HepG2 (cell line): ENCODE measurements at regions not wholly inside any gene's neighbourhood (a gene's known extent, or its start where the extent isn't known, plus 50 kb on each side); places are given as distances from the start of the nearest gene placed in this dataset.

Experiments used
- ATAC-seq: fragments of 200-7000 bp; cut with Tn5 transposase; 3 replicates; pipeline ENCODE4 v1.9.1; 2020; ENCODE audit warnings: mild to moderate bottlenecking, moderate library complexity
- BruUV-seq: library from RNA; stranded (reverse); fragments of 400-500 nt; replicated peaks from 2 replicates; lab custom pipeline; 2021; lab: Mats Ljungman, UMichigan
- CTCF ChIA-PET: fragments of 300-600 bp; formaldehyde crosslinking; extraction: SDS; loops from one replicate; lab custom pipeline; 2021; ENCODE audit warnings: low total read pairs, inconsistent platforms, low intra/inter-chr PET ratio; lab: Yijun Ruan, JAX
- POLR2A ChIA-PET: fragments of 350-600 bp; sonication (Branson Sonifier 250); formaldehyde crosslinking; loops from one replicate; lab custom pipeline; 2020; ENCODE audit warnings: antibody characterized with exemption, inconsistent platforms; lab: Yijun Ruan, JAX
- DNase-seq: peaks from one replicate; pipeline ENCODE4 v3.0.0-alpha.2; 2015; ENCODE audit warnings: low spot score
- FAIRE-seq: peaks from 3 replicates; lab custom pipeline; 2011; peaks lifted over from hg19 to GRCh38; lab: Jason Lieb, UNC
- H2AFZ ChIP-seq: one replicate; pipeline ENCODE4 v1.6.1; 2011; ENCODE audit warnings: low read length, inconsistent platforms
- H3K27ac ChIP-seq: fragments of 300-600 bp; 3 replicates; pipeline ENCODE4 v1.8.0; 2011; ENCODE audit warnings: mixed run types, mild to moderate bottlenecking, mixed read lengths, low read length, inconsistent platforms; ENCODE audit not compliant: insufficient read depth; ENCODE audit errors: extremely low read length
- H3K27me3 ChIP-seq, 2 experiments: fragments of 200-600 bp in 1 of 2; 2 replicates in 1 of 2; 3 replicates in 1 of 2; pipeline versions ENCODE4 v1.6.0 to v1.8.0; 2011; ENCODE audit warnings: low read length in 2 of 2, mild to moderate bottlenecking in 2 of 2, moderate library complexity in 2 of 2, inconsistent platforms in 1 of 2; ENCODE audit not compliant: insufficient read depth in 2 of 2, control insufficient read depth in 1 of 2
- H3K36me3 ChIP-seq, 2 experiments: fragments of 200-600 bp in 1 of 2; replicated peaks in 1 of 2; 2 replicates in 1 of 2; 3 replicates in 1 of 2; pipeline versions ENCODE4 v1.5.1 to v1.8.0; 2011; ENCODE audit warnings: low read length in 2 of 2, inconsistent platforms in 1 of 2; ENCODE audit not compliant: insufficient read depth in 2 of 2, control insufficient read depth in 1 of 2
- H3K4me1 ChIP-seq: 2 replicates; pipeline ENCODE4 v1.5.1; 2012; ENCODE audit warnings: low read length, inconsistent platforms; ENCODE audit not compliant: insufficient read depth
- H3K4me2 ChIP-seq: 2 replicates; pipeline ENCODE4 v1.6.0; 2011; ENCODE audit warnings: low read depth, low read length, inconsistent platforms
- H3K4me3 ChIP-seq, 3 experiments: fragments of 200-600 bp in 1 of 3; sonication (generic), shearing (Covaris generic) in 1 of 3; replicated peaks in 1 of 3; 2 replicates each; pipeline ENCODE4 v1.5.1; 2011 to 2016; ENCODE audit warnings: low read length in 3 of 3, inconsistent platforms in 2 of 3, low read depth in 2 of 3, mild to moderate bottlenecking in 2 of 3, control low read depth in 1 of 3, mixed read lengths in 1 of 3; ENCODE audit not compliant: insufficient read depth in 1 of 3
- H3K79me2 ChIP-seq: one replicate; pipeline ENCODE4 v1.6.1; 2011; ENCODE audit warnings: low read length, inconsistent platforms; ENCODE audit not compliant: insufficient read depth
- H3K9ac ChIP-seq: 2 replicates; pipeline ENCODE4 v1.6.0; 2011; ENCODE audit warnings: mild to moderate bottlenecking, low read depth, low read length, inconsistent platforms; ENCODE audit not compliant: insufficient read depth
- H3K9me3 ChIP-seq: 2 replicates; pipeline ENCODE4 v1.5.1; 2012; ENCODE audit warnings: mild to moderate bottlenecking, low read length
- H4K20me1 ChIP-seq: 2 replicates; pipeline ENCODE4 v1.6.0; 2011; ENCODE audit warnings: inconsistent platforms, mild to moderate bottlenecking, low read length, moderate library complexity; ENCODE audit not compliant: insufficient read depth
- CREB1 ChIP-seq, 2 experiments: fragments of 450-650 bp in 1 of 2; IDR thresholded peaks; 2 replicates each; pipeline ENCODE4 v1.6.1; 2016 to 2017; ENCODE audit warnings: control low read depth in 1 of 2, mild to moderate bottlenecking in 1 of 2, missing compliant biosample characterization in 1 of 2, missing genetic modification characterization in 1 of 2
- REPIN1 ChIP-seq: sonication (generic); formaldehyde crosslinking; IDR thresholded peaks from 2 replicates; pipeline ENCODE4 v1.8.0; 2022; ENCODE audit warnings: missing genetic modification reagents, low read depth, mild to moderate bottlenecking, borderline replicate concordance
- SMARCE1 ChIP-seq: fragments of 450-650 bp; IDR thresholded peaks from 2 replicates; pipeline ENCODE4 v1.6.1; 2017; ENCODE audit warnings: borderline replicate concordance
- ZNF350 ChIP-seq: sonication (generic); formaldehyde crosslinking; IDR thresholded peaks from 2 replicates; pipeline ENCODE4 v1.4.0; 2020; ENCODE audit warnings: mild to moderate bottlenecking, low read depth, missing genetic modification reagents, borderline replicate concordance
- ZNF674 ChIP-seq: sonication (generic); formaldehyde crosslinking; IDR thresholded peaks from 2 replicates; pipeline ENCODE4 v1.5.0; 2020; ENCODE audit warnings: low read depth, mild to moderate bottlenecking, missing genetic modification reagents
- ZNF740 ChIP-seq: sonication (generic); formaldehyde crosslinking; IDR thresholded peaks from 2 replicates; pipeline ENCODE4 v1.4.0; 2020; ENCODE audit warnings: missing genetic modification reagents
- WGBS: methylation state at CpG from one replicate; pipeline ENCODE4 v1.1.6; 2017; ENCODE audit warnings: low lambda C conversion rate; 5-methylcytosine and 5-hydroxymethylcytosine counted together
- in situ Hi-C: cut with HindIII; loops from 2 replicates; pipeline ENCODE4 v1.10.0; 2017; ENCODE audit warnings: low pct_unique_long_range_greater_than_20kb; ENCODE audit not compliant: extremely low pct_ligation_motif_present
- intact Hi-C: fragments of 100-400 bp; cut with micrococcal nuclease; formaldehyde crosslinking; loops from one replicate; pipeline ENCODE4 v1.10.0; 2022; ENCODE audit not compliant: unreplicated experiment

GRCh38 chr9:1759771-1760300 is 255.3 kb upstream of the SMARCA2 start (continued):
- no peak for TF ChIP-seq SMARCE1

- FAIRE-seq (no peak), DNase-seq (no peak), ATAC-seq (no peak)
- Histone ChIP-seq H3K79me2 (no peaks in the 10 kb centered on the region), H3K4me3 (no peak overlapping the region), H3K4me1 (no peaks in the 10 kb centered on the region), H3K36me3 (no peaks in the 10 kb centered on the region), H3K27ac (no peak overlapping the region), H3K27me3 (no peaks in the 10 kb centered on the region), H2AFZ (no peak overlapping the region), H4K20me1 (no peaks in the 10 kb centered on the region), H3K4me2 (no peak overlapping the region), H3K9me3 (no peaks in the 10 kb centered on the region), H3K9ac (no peak overlapping the region)
- no TSS peak for BruUV-seq
- 2% methylated on average over 4 of the region's 4 CpGs for WGBS
- POLR2A ChIA-PET = no interaction called here
- TF ChIP-seq ZNF740 (CRISPR knock-in tag) (no peak), CREB1 (IDR thresholded peaks at IDR 0.05) (peak; percentile 56), CREB1 (CRISPR knock-in tag; IDR thresholded peaks at IDR 0.05) (no peak)
- CTCF ChIA-PET = no interaction called here
- intact Hi-C loops (no loop called here), in situ Hi-C loops (no loop called here)
Observed at GRCh38 chr9:1761807-1762206, 253.3 kb upstream of the SMARCA2 start.

- no TSS peak for BruUV-seq
- H3K79me2 ChIP-seq = no peaks in the 10 kb centered on the region
- no peaks in the 10 kb centered on the region for H4K20me1 ChIP-seq
- H3K27ac ChIP-seq = no peak overlapping the region
- 28% methylated on average over 2 of the region's 2 CpGs for WGBS
- in situ Hi-C loops = no loop called here
- no peak for FAIRE-seq
- TF ChIP-seq ZNF674 (CRISPR knock-in tag) (no peak), REPIN1 (no peak), ZNF350 (CRISPR knock-in tag) (no peak)
- no peak overlapping the region for H2AFZ ChIP-seq
- CTCF ChIA-PET = no interaction called here
- H3K9ac ChIP-seq = no peak overlapping the region
- no peak for DNase-seq
- H3K9me3 ChIP-seq = no peaks in the 10 kb centered on the region
- intact Hi-C loops = no loop called here
- no peak overlapping the region for H3K4me3 ChIP-seq
- ATAC-seq = no peak
- no peaks in the 10 kb centered on the region for H3K4me1 ChIP-seq
- POLR2A ChIA-PET = no interaction called here
- H3K27me3 ChIP-seq = no peaks in the 10 kb centered on the region
- no peaks in the 10 kb centered on the region for H3K36me3 ChIP-seq
- H3K4me2 ChIP-seq = no peak overlapping the region
Observed at GRCh38 chr9:1766042-1766441, 249.1 kb upstream of the SMARCA2 start.
